Stimulated activated CD8-positive, alpha-beta memory T cell treated with anti-CD3 and anti-CD28 coated beads, Interleukin-4, amount 100 ng/mL, for 48 hours (primary cell): ENCODE measurements at regions not wholly inside any gene's neighbourhood (a gene's known extent, or its start where the extent isn't known, plus 50 kb on each side); places are given as distances from the start of the nearest gene placed in this dataset.
"Not testable (repeated sequence)": the region's sequence is repeated elsewhere in the genome, so short reads cannot be mapped to it uniquely, and the experiment has no call there.

Source experiments
- DNase-seq: peaks from one replicate; pipeline ENCODE4 v3.0.0-alpha.2; 2020

DNA sequence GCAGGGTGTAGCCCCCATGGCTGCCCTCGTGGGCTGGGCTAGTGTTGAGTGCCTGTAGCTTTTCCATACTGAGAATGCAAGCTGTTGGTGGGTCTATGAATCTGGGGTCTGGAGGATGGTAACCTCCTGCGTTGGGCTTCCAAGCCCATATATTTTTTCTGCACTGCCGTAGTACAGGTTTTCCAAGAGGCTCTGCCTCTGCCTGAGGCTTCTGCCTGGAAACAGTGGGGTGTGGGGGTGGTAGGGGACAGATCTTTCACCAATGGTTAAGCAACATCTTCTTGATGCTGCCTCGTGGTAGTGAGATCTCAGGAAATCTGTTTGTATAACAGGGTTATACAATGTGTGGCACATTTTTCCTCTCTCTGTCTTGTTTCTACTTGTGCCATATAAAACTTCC, 189.0 kb upstream of the ZNF519 start:
- not testable (repeated sequence) for DNase-seq

DNA sequence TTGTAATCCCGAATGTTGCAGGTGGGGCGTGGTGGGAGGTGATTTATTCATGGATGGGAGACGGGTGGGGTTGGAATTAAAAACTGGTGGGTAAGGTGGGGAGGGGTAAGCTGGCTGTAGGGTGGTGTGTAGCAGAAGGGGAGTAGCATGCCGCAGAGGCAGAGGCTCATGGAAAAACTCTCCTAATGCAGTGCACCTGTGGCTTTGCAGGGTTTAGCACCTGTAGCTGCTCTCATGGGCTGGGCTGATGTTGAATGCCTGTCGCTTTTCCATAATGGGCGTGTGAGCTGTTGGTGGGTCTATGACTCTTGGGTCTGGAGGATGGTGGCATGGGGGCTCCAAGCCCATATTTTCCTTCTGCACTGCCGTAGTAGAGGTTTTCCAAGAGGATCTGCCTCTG, 169.0 kb upstream of the ZNF519 start:
- not testable (repeated sequence) for DNase-seq

DNA sequence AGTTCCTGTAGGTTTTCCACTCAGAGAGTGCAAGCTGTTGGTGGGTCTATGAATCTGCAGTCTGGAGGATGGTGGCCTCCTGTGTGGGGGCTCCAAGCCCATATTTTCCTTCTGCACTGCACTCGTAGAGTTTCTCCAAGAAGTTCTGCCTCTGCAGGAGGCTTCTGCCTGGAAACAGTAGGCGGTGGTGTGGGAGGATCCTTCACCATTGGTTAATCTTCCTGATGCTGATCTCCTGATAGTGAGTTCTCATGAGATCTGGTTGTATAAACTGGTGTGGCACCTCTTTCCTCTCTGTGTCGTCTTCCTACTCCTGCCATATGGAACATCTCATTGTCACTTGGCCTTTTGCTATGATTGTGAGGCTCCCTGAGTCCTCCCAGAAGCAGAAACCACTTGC, 162.8 kb upstream of the ZNF519 start:
- not testable (repeated sequence) for DNase-seq

DNA sequence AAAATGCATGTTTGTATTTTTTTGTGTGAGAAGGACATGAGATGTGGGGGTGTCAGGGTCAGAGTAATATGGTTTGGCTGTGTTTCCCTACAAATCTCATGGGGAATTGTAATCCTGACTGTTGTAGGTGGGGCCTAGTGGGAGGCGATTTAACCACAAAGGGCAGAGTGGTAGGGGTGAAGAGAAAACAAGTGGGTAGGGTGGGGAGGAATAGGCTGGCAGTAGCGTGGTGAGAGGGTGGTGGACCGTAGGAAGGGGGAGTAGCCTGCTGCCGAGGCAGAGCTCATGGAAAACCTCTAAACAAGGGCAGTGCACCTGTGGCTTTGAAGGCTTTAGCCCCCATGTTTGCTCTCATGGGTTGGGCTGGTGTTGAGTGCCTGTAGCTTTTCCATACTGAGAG, 152.8 kb upstream of the ZNF519 start:
- DNase-seq = no peak

DNA sequence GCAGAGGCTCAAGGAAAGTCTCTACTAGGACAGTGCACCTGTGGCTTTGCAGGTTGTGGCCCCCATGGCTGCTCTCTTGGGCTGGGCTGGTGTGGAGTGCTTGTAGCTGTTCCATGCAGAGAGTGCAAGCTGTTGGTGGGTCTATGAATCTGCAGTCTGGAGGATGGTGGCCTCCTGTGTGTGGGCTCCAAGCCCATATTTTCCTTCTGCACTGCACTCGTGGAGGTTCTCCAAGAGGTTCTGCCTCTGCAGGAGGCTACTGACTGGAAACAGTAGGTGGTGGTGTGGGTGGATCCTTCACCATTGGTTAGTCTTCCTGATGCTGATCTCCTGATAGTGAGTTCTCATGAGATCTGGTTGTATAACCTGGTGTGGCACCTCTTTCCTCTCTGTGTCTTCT, 143.2 kb upstream of the ZNF519 start:
- DNase-seq = not testable (repeated sequence)

DNA sequence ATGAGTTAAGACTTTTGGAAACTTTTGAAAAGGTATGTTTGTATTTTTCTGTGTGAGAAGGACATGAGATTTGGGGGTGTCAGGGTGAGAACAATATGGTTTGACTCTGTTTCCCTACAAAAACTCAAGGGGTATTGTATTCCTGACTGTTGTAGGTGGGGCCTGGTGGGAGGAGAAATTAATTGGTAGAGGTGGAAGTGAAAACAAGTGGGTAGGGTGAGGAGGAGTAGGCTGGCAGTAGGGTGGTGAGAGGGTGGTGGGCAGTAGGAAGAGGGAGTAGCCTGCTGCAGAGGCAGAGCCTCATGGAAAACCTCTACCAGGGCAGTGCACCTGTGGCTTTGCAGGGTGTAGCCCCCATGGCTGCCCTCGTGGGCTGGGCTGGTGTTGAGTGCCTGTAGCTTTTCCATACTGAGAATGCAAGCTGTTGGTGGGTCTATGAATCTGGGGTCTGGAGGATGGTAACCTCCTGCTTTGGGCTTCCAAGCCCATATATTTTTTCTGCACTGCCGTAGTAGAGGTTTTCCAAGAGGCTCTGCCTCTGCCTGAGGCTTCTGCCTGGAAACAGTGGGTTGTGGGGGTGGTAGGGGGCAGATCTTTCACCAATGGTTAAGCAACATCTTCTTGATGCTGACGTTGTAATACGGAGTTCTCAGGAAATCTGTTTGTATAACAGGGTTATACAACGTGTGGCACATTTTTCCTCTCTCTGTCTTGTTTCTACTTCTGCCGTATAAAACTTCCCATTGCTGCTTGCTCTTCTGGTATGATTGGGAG, 133.6 kb upstream of the ZNF519 start:
- DNase-seq = not testable (repeated sequence)

DNA sequence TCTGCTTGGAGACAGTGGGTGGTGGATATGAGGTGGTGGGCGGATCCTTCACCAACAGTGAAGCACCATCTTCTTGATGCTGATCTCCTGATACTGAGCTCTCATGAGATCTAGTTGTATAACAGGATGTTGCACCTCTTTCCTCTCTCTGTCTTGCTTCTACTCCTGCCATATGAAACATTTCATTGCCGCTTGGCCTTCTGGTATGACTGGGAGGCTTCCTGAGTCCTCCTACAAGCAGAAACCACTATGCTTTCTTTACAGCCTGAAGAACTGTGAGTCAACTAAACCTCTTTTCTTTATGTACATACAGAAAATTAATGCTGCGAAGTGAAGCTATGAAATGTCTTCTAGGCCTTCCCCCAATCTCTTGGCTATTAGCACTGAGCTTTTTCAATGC, 130.6 kb upstream of the ZNF519 start:
- not testable (repeated sequence) for DNase-seq

DNA sequence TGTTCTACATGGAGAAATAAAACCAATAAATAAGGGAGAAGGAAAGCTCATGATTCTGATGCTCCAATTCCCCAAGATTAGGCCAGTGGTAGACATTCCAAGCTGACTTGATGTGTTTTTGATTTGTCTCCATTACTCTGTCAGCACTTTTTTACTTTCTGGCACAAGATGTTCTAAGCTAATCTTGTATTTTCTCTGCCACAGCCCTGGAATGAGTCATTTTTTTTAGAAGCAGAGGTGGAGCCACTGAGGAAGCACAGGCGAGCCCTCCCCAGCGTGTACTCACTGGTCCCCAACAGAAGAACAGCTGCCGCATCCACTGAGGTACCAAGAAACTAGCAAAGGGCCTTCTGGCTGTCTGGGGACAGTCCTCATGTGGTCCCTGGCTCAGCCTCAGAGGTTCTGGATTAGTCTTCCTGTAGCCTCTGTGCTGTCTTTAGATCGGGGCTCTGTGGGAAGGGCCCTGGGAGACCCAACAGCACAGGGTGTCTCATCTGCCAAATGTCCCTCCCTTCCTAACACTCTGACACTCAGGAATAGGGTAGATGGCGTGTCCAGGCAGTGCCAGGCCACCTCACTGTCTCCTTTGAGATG, 117.9 kb upstream of the ZNF519 start:
- DNase-seq = not testable (repeated sequence)

DNA sequence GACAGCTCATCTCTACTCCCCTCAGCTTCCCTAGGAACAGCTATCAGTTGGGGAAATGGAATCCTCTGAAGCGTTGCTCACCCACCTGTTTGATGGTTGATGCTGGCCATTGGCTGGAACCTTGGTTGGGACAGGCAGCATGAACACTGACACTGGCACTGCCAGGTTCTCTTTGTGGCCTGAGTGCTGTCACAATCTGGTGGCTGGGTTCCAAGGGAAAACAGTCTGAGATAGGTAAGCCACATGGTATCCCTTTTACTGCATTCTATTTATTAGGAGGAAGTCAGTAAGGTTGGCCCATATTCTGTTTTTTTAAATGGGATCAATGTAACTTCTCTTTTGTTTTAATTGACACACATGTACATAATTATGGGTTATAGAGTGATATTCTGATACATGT, 107.0 kb upstream of the ZNF519 start:
- not testable (repeated sequence) for DNase-seq

DNA sequence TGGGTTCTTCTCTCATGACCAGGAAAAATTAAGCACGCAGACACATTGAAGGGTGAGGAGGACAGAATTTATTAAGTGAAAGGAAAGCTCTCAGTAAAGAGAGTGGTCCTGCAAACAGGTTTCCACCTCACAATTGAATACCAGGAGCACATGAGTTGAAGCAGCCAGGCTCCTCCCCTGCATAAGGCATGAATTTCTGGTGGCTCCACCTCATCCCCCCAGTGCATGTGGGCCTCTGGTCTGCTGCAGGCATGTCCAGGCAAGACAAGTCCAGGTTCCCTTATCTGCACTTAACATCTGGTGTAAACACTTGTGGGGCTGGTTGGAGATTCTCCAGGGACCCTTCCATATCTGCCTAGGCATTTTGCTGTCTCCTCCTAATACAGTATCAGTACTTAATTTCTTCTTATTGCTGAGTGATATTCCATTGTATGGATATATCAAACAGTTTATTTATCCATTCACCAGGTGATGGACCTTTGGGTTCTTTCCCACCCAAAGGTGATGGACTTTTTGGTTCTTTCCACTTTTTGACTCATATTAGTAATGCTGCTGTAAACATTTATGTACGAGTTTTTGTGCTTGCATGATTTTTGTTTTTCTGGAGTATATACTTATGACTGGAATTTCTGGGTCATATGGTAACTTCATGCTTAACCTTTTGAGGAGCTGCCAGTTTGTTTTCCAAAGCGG, 104.3 kb upstream of the ZNF519 start:
- DNase-seq = not testable (repeated sequence)

DNA sequence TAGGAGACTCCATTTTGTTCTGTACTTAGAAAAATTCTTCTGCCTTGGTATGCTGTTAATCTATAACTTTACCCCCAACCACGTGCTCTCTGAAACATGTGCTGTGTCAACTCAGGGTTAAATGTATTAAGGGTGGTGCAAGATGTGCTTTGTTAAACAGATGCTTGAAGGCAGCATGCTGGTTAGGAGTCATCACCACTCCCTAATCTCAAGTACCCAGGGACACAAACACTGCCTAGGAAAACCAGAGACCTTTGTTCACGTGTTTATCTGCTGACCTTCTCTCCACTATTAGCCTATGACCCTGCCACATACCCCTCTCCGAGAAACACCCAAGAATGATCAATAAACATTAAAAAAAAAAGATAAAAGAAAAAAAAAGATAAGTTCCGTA, 93.0 kb upstream of the ZNF519 start:
- not testable (repeated sequence) for DNase-seq

DNA sequence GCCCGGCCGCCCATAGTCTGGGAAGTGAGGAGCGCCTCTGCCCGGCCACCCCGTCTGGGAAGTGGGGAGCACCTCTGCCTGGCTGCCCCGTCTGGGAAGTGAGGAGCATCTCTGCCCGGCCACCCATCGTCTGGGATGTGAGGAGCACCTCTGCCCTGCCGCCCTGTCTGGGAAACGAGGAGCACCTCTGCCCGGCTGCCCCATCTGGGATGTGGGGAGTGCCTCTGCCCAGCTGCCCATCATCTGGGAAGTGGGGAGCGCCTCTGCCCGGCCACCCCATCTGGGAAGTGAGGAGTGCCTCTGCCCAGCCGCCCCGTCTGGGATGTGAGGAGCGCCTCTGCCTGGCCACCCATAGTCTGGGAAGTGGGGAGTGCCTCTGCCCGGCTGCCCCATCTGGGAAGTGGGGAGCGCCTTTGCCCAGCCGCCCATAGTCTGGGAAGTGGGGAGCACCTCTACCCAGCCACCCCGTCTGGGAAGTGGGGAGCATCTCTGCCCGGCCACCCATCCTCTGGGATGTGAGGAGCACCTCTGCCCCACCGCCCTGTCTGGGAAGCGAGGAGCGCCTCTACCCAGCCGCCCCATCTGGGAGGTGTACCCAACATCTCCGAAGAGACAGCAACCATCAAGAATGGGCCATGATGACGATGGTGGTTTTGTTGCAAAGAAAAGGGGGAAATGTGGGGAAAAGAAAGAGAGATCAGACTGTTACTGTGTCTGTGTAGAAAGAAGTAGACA, 92.5 kb upstream of the ZNF519 start:
- DNase-seq = not testable (repeated sequence)

DNA sequence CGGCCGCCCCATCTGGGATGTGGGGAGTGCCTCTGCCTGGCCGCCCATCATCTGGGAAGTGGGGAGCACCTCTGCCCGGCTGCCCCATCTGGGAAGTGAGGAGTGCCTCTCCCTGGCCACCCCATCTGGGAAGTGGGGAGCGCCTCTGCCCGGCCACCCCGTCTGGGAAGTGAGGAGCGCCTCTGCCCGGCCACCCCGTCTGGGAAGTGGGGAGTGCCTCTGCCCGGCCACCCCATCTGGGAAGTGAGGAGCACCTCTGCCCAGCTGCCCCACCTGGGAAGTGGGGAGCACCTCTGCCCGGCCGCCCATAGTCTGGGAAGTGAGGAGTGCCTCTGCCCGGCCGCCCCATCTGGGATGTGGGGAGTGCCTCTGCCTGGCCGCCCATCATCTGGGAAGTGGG, 91.7 kb upstream of the ZNF519 start:
- not testable (repeated sequence) for DNase-seq

DNA sequence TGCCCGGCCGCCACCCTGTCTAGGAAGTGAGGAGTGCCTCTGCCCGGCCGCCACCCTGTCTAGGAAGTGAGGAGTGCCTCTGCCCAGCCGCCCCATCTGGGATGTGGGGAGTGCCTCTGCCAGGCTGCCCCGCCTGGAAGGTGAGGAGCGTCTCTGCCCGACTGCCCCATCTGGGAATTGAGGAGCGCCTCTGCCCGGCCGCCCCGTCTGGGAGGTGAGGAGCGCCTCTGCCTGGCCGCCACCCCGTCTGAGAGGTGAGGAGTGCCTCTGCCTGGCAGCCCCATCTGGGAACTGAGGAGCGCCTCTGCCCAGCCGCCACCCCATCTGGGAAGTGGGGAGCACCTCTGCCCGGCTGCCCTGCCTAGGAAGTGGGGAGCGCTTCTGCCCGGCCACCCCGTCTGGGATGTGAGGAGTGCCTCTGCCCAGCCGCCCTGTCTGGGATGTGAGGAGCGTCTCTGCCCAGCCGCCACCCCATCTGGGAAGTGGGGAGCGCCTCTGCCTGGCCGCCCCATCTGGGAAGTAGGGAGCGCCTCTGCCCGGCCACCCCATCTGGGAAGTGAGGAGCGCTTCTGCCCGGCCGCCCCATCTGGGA, 91.1 kb upstream of the ZNF519 start:
- not testable (repeated sequence) for DNase-seq

DNA sequence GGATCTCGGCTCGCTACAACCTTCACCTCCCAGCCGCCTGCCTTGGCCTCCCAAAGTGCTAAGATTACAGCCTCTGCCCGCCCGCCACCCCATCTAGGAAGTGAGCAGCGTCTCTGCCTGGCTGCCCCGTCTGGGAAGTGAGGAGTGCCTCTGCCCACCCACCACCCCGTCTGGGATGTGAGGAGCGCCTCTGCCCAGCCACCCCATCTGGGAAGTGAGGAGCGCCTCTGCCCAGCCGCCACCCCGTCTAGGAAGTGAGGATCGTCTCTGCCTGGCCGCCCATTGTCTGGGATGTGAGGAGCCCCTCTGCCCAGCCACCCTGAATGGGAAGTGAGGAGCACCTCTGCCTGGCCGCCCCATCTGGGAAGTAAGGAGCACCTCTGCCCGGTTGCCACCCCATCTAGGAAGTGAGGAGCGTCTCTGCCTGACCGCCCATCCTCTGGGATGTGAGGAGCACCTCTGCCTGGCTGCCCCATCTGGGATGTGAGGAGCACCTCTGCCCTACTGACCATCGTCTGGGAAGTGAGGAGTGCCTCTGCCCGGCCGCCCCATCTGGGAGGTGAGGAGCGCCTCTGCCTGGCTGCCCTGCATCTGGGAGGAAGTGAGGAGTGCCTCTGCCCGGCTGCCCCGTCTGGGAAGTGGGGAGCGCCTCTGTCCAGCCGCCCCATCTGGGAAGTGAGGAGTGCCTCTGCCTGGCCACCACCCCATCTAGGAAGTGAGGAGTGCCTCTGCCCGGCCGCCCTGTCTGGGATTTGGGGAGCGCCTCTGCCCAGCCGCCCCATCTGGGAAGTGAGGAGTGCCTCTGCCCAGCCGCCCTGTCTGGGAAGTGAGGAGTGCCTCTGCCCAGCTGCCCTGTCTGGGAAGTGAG, 90.4 kb upstream of the ZNF519 start:
- DNase-seq = not testable (repeated sequence)

DNA sequence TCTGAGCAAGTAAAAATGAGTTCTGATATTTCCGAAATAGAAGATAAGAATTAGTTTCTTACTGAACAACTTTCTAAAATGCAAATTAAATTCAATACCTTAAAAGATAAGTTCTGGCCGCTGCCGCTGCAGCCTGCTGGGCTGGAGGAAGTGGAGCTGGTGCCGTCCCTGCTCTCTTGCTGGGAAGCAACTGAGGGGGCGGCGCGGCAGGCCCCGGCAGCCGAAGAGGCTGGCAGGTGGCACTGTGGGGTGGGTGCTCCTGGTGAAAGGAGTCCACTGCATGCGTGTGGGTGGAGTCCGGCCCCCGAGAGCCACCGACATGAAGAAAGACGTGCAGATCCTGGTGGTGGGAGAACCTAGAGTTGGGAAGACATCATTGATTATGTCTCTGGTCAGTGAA, 89.5 kb upstream of the ZNF519 start:
- no peak for DNase-seq

DNA sequence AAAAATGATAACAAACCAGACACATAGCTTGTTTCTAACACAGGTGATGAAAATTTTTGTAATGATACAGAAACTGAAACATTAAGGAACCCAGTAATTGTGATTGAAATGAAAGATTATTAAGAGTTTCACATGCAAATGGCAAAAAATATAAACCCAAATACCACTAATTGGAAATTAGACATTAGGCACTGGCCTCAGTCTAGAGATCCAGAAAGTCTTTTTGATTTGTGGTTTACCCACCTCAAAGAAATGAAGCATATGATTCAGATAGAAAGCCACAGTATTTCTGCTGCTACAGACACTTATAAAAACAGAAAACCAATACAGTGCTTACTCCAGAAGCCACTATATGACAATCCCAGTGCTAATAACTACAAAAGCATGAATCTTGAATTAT, 83.7 kb upstream of the ZNF519 start:
- DNase-seq = not testable (repeated sequence)

DNA sequence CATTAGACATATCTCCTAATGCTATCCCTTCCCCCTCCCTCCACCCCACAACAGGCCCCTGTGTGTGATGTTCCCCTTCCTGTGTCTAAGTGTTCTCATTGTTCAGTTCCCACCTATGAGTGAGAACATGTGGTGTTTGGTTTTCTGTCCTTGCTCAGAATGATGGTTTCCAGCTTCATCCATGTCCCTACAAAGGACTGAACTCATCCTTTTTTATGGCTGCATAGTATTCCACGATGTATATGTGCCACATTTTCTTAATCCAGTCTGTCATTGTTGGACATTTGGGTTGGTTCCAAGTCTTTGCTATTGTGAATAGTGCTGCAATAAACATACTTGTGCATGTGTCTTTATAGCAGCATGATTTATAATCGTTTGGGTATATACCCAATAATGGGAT, 71.2 kb upstream of the ZNF519 start:
- not testable (repeated sequence) for DNase-seq

DNA sequence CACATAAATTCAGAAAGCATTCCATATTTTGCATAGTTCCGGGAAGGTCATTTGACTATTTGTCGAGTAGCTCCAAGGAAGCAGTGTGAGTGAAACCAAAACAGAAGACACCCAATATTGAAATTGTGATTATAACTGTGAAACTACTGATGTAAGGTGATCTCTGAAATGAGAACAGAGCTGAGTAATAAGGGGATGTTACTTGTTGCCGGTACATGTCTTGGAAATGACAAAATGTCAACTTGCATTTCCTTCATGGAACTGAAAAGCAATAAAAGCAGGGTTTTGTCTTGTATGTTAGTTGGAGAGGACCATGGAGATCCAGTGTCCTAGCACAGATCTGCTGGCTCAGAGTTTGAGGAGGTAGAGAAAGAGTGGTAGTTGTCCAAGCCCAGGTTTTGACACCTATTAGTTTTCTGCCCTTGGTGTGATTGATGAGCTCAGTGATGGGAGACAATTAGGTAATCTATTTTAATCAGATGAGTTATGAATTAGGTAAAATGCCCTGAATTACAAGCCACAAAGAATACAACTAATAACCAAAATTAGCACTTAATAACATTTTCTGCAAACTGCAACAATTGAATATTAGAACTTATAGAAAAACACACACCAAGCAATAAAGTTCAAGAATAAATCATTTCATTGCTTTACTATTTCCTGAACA, 58.7 kb upstream of the ZNF519 start:
- DNase-seq = not testable (repeated sequence)

DNA sequence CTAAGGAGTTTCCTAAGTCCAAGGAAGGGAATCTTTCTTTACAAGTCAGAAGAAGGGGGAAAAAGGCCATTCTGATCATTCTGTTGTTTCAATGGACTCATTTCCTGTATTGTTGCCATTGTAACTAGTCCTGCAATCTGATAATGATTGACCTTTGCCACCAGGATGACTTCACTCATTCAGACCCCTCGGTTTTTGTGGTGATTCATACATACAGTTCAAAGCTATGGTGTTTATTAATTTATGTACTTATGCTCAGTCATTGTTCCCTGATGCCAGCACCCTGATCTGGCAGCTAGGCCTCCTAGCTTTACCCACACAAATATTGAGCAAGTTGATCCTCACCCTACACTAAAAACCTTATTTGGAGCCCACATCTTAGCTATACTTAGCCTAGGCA, 57.6 kb upstream of the ZNF519 start:
- no peak for DNase-seq

DNA sequence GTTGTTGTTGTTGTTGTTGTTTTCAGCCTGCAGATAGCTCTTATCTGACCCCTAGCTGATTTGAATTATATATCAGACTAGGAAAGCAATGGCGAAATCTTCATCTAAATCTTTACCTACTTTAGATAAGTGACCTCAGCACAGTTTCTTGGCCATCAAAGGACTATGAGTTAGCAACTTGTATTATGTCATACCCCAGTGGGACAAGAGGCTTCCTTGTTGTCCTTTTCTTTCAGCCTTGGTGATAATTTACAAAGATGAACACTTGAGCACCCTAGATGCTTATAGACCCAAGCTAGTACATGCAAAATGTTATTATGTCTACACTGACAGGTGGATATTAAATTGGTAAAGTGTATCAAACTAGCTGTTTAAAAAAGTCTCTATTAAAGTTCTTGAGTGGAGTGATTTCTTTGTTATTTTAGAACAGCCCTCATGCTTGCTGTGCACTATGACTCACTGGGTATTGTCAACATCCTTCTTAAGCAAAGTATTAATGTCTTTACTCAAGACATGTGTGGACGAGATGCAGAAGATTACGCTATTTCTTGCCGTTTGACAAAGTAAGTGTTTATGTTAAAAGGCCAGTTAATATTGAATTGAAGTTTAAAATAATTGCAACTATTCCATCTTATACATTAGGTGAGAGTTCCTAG, 56.6 kb upstream of the ZNF519 start:
- DNase-seq = not testable (repeated sequence)
